CD4-positive, CD25-positive, alpha-beta regulatory T cell (primary cell): ENCODE measurements at regions not wholly inside any gene's neighbourhood (a gene's known extent, or its start where the extent isn't known, plus 50 kb on each side); places are given as distances from the start of the nearest gene placed in this dataset.
A peak's percentile ranks its signal among the peaks of the same experiment; 100 is the strongest.

Source experiments
- ATAC-seq, 2 donors: fragments of 150-1000 bp; cut with Tn5 transposase; one replicate each; pipeline ENCODE4 v1.10.0; 2021; ENCODE audit warnings: low read depth in 2 of 2, moderate number of reproducible peaks in 2 of 2, moderate library complexity in 1 of 2
- DNase-seq, 3 donors: peaks; one replicate each; pipeline versions ENCODE4 v3.0.0 to v3.0.0-alpha.2; 2012 to 2022; ENCODE audit warnings: mixed read lengths in 1 of 3
- H3K27ac ChIP-seq: one replicate; pipeline ENCODE4 v1.7.0; 2013; ENCODE audit warnings: mild to moderate bottlenecking, low read length; ENCODE audit not compliant: insufficient read depth, poor library complexity, severe bottlenecking
- H3K27me3 ChIP-seq: one replicate; pipeline ENCODE4 v1.7.0; 2013; ENCODE audit warnings: low read length; ENCODE audit not compliant: control insufficient read depth, insufficient read depth
- H3K36me3 ChIP-seq: one replicate; pipeline ENCODE4 v1.7.0; 2013; ENCODE audit warnings: mild to moderate bottlenecking, low read length, moderate library complexity; ENCODE audit not compliant: control insufficient read depth, insufficient read depth
- H3K4me1 ChIP-seq: 2 replicates; pipeline ENCODE4 v1.7.0; 2013; ENCODE audit warnings: mild to moderate bottlenecking, low read length; ENCODE audit not compliant: insufficient read depth, control insufficient read depth, poor library complexity, severe bottlenecking
- H3K4me3 ChIP-seq: one replicate; pipeline ENCODE4 v1.7.0; 2013; ENCODE audit warnings: low read depth, mild to moderate bottlenecking, low read length, moderate library complexity
- H3K9me3 ChIP-seq, 2 experiments: 1 replicate in 1 of 2; 2 replicates in 1 of 2; pipeline ENCODE4 v1.7.0; 2013; ENCODE audit warnings: low read length in 2 of 2, mild to moderate bottlenecking in 1 of 2, moderate library complexity in 1 of 2; ENCODE audit not compliant: control insufficient read depth in 2 of 2
- H3K27ac Mint-ChIP-seq, 3 donors: one replicate each; pipeline ENCODE4 v1.8.0; 2020 to 2022; ENCODE audit warnings: mild to moderate bottlenecking in 3 of 3, mixed read lengths in 3 of 3, moderate library complexity in 2 of 3
- H3K27me3 Mint-ChIP-seq: one replicate; pipeline ENCODE4 v1.8.0; 2022; ENCODE audit warnings: mild to moderate bottlenecking, mixed read lengths
- H3K36me3 Mint-ChIP-seq: one replicate; pipeline ENCODE4 v1.8.0; 2020; ENCODE audit warnings: mixed read lengths
- H3K4me1 Mint-ChIP-seq, 4 donors: one replicate each; pipeline ENCODE4 v1.8.0; 2020 to 2022; ENCODE audit warnings: mixed read lengths in 4 of 4, mild to moderate bottlenecking in 1 of 4
- H3K4me3 Mint-ChIP-seq, 4 donors: one replicate each; pipeline ENCODE4 v1.8.0; 2020 to 2022; ENCODE audit warnings: mild to moderate bottlenecking in 4 of 4, mixed read lengths in 4 of 4, moderate library complexity in 3 of 4
- H3K9me3 Mint-ChIP-seq, 7 donors: one replicate each; pipeline ENCODE4 v1.8.0; 2020 to 2022; ENCODE audit warnings: mixed read lengths in 7 of 7, mild to moderate bottlenecking in 3 of 7, moderate library complexity in 2 of 7

DNA sequence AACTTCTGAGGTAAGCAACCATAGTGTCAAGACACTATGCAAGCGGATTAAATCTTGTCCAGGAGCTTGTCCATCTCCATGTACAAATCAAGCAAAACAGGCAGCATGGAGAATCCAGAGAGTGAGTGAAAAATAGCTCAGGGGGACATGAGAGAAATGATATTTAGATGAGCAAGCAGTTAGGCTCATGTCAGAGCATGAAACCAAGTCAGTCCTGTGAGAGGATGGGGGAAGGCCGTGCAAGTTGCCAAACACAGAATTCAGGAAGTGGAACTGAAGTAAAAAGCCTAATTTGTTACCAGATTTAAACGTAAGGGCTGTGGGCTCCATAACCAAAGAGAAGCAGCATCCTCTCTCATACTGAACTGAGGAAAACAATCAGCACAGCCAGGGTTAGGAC is 995.9 kb downstream of the MCTP2 start:
- Histone ChIP-seq H3K4me1 (no peaks in the 10 kb centered on the region), H3K27me3 (no peaks in the 10 kb centered on the region), H3K36me3 (no peaks in the 10 kb centered on the region), H3K9me3 (peaks cover 3 to 11% of the 10 kb centered on the region in 2 experiments), H3K27ac (no peak overlapping the region), H3K4me3 (no peak overlapping the region)
- no peaks in the 10 kb centered on the region for H3K36me3 Mint-ChIP-seq
- no peak overlapping the region for H3K27ac Mint-ChIP-seq
- ATAC-seq (no peak), DNase-seq (no peak)
- H3K27me3 Mint-ChIP-seq: no peaks in the 10 kb centered on the region
- peaks cover 1 to 27% (median 6%) of the 10 kb centered on the region in 7 donors for H3K9me3 Mint-ChIP-seq
- H3K4me3 Mint-ChIP-seq: no peak overlapping the region
- H3K4me1 Mint-ChIP-seq: no peaks in the 10 kb centered on the region

DNA sequence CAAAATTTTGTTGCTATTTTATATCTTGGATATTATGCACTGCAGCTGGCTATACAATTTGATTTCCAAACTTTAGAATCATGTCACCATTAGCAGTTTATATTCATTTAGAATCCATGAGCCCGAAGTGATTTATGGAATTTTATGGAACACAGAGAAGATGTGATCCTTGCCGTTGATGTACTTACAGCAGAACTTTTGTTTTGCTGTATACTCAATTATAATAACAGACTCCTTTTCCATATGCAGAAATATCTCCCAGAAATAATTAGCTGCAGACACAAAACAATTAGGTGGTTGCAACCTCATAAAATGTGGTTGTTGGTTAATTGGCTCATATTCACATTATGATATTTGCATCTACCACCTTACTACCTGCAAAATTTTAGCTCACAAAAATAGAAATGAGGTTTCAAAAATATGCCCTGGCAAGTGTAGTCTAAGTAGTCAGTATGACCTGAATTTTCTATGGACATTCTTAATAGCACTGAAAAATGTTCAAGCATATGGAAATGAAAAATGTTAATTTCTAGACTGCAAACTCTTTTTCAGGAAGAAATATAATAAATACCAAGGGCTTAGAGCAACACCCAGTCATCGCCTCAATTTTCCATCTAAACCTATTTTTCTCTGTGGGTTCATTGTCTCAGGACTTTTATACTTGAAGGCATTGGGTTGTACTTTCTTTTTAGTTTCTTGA is 997.6 kb downstream of the MCTP2 start:
- Mint-ChIP-seq H3K9me3 (peaks cover 1 to 18% (median 5%) of the 10 kb centered on the region in 7 donors), H3K4me3 (no peak overlapping the region), H3K4me1 (no peaks in the 10 kb centered on the region), H3K27ac (no peak overlapping the region), H3K36me3 (no peaks in the 10 kb centered on the region), H3K27me3 (no peaks in the 10 kb centered on the region)
- no peak overlapping the region for H3K27ac ChIP-seq
- H3K9me3 ChIP-seq: peaks cover 0 to 5% of the 10 kb centered on the region in 2 experiments
- DNase-seq: no peak
- H3K27me3 ChIP-seq: no peaks in the 10 kb centered on the region
- ATAC-seq: no peak
- H3K4me3 ChIP-seq: no peak overlapping the region
- no peaks in the 10 kb centered on the region for H3K36me3 ChIP-seq
- no peaks in the 10 kb centered on the region for H3K4me1 ChIP-seq

DNA sequence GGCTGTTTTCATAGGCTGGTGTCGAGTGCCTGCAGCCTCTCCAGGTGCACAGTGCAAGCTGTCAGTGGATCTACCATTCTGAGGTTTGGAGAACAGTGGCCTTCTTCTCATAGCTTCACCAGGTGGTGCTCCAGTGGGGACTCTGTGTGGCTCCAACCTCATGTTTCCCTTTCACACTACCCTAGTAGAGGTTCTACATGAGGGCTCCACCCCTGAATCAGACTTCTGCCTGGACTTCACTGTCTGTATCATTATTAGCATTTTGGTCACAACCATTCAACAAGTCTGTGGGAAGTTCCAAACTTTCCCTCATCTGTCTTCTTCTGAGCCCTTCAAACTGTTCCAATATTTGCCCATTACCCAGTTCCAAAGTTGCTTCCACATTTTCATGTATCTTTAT is 1003.7 kb downstream of the MCTP2 start:
- no peaks in the 10 kb centered on the region for H3K36me3 ChIP-seq
- Mint-ChIP-seq H3K36me3 (no peaks in the 10 kb centered on the region), H3K27ac (no peak overlapping the region), H3K4me3 (no peak overlapping the region), H3K4me1 (no peaks in the 10 kb centered on the region), H3K9me3 (peaks cover 0 to 18% (median 8%) of the 10 kb centered on the region in 7 donors), H3K27me3 (no peaks in the 10 kb centered on the region)
- no peaks in the 10 kb centered on the region for H3K27me3 ChIP-seq
- no peaks in the 10 kb centered on the region for H3K4me1 ChIP-seq
- H3K4me3 ChIP-seq: no peak overlapping the region
- ATAC-seq: no peak
- peaks cover 0 to 5% of the 10 kb centered on the region in 2 experiments for H3K9me3 ChIP-seq
- no peak for DNase-seq
- H3K27ac ChIP-seq: no peak overlapping the region

DNA sequence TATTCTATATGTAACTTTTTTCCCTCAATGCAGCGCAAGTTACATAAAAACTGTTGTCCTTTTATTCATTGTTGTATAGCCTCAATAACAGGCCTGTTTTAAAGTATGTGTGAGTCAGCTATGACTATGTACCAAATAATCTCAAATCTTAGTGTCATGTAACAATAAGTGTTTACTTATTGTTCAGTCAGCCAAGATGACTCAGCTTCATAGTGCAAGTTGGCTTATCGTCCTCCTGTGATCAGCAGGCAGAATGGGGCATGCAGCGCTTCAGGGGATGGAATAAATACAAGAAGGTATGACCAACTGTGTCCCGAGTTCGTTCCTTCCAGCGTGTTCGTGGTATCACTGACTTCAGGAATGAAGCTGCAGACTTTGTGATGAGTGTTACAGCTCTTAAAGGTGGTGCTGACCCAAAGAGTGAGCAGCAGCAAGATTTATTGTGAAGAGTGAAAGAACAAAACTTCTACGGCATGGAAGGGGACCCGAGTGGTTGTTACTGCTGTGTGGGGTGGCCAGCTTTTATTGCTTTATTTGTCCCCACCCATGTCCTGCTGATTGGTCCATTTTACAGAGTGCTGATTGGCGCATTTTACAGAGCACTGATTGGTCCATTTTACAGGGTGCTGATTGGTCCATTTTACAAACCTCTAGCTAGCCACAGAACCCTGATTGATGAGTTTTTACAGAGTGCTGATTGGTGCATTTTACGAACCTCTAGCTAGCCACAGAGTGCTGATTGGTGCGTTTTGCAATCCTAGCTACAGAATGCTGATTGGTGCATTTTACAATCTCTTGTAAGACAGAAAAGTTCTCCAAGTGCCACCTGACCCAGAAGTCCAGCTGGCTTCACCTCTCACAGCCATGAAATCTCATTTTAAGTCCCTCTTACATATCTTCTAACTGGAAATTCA is 1016.0 kb downstream of the MCTP2 start:
- Histone ChIP-seq H3K27ac (no peak overlapping the region), H3K27me3 (no peaks in the 10 kb centered on the region), H3K4me1 (no peaks in the 10 kb centered on the region), H3K36me3 (no peaks in the 10 kb centered on the region), H3K4me3 (no peak overlapping the region), H3K9me3 (no peaks in the 10 kb centered on the region)
- Mint-ChIP-seq H3K9me3 (peaks cover 0 to 9% (median under 1%) of the 10 kb centered on the region in 7 donors), H3K4me1 (no peaks in the 10 kb centered on the region), H3K4me3 (no peak overlapping the region), H3K36me3 (no peaks in the 10 kb centered on the region), H3K27me3 (no peaks in the 10 kb centered on the region), H3K27ac (peak overlapping the region in 1 of 3 donors; percentile 43)
- DNase-seq (no peak), ATAC-seq (no peak)

DNA sequence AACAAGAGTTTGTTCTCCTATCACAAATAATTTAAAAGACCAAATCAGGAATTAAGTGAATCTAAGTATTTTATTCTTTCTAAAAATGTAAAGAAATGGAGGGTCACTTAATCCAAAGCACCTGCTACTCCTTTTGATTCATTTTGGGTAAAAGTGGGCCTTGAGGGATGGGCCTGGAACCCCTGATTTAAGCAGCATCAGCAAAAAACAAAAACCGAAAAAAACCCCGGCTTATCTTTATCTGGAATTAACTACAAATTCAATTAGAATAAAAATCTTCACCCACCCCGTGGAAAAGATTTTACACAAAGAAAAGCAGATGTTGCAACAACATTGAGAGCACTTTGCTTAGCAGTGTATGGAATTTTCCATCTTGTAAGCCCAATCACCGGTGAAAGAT is 1018.2 kb downstream of the MCTP2 start:
- DNase-seq (no peak), ATAC-seq (no peak)
- H3K9me3 ChIP-seq: no peaks in the 10 kb centered on the region
- Mint-ChIP-seq H3K9me3 (peaks cover 0 to 8% (median 0%) of the 10 kb centered on the region in 7 donors), H3K4me1 (no peaks in the 10 kb centered on the region), H3K4me3 (no peak overlapping the region), H3K36me3 (no peaks in the 10 kb centered on the region), H3K27ac (no peak overlapping the region), H3K27me3 (no peaks in the 10 kb centered on the region)
- no peaks in the 10 kb centered on the region for H3K36me3 ChIP-seq
- no peaks in the 10 kb centered on the region for H3K27me3 ChIP-seq
- H3K4me1 ChIP-seq: no peaks in the 10 kb centered on the region
- no peak overlapping the region for H3K4me3 ChIP-seq
- H3K27ac ChIP-seq: no peak overlapping the region

DNA sequence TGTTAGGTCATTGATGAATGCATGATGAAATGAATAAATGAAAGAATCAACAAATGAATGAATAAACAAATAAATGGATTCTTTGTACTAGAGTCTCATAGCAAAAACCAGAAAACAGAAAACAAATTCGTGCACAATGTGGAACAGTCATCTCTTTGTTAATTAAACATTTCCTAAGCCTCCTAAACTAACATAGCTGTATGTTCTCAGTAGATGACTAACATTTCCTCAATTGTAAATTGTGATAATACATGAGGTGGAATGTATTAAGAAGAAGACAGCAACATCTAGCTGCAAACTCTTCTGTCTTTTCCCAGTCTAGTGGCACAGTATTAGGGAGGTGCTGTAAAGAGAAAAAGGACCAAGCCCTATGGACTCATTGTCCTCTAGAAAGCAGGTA is 1021.0 kb downstream of the MCTP2 start:
- Histone ChIP-seq H3K4me1 (no peaks in the 10 kb centered on the region), H3K27me3 (no peaks in the 10 kb centered on the region), H3K9me3 (no peaks in the 10 kb centered on the region), H3K27ac (no peak overlapping the region), H3K4me3 (no peak overlapping the region), H3K36me3 (no peaks in the 10 kb centered on the region)
- H3K36me3 Mint-ChIP-seq: no peaks in the 10 kb centered on the region
- DNase-seq (no peak), ATAC-seq (no peak)
- no peak overlapping the region for H3K27ac Mint-ChIP-seq
- H3K4me3 Mint-ChIP-seq: no peak overlapping the region
- no peaks in the 10 kb centered on the region for H3K27me3 Mint-ChIP-seq
- no peaks in the 10 kb centered on the region for H3K4me1 Mint-ChIP-seq
- H3K9me3 Mint-ChIP-seq: peaks cover 0 to 10% (median 0%) of the 10 kb centered on the region in 7 donors

DNA sequence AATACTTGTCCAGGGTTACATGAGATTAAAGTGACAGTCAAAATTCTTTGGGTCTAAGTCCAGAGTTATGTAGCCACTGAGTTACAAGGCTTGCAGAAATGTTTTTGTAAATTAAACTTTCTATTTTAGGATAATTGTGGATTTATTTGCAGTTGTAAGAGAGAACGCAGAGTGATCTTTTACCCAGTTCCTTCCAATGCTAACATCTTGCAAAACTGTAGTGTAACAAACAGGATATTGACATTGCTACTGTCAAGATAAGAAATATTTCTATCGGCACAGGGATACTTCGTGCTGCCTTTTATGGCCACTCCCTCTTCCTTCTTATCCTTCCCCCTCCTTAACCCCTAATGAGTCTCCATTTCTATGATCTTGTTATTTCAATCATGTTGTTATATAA is 1022.9 kb downstream of the MCTP2 start:
- H3K4me1 Mint-ChIP-seq: no peaks in the 10 kb centered on the region
- DNase-seq (no peak), ATAC-seq (no peak)
- no peaks in the 10 kb centered on the region for H3K4me1 ChIP-seq
- no peak overlapping the region for H3K27ac Mint-ChIP-seq
- H3K36me3 Mint-ChIP-seq: no peaks in the 10 kb centered on the region
- peaks cover 0 to 8% (median 0%) of the 10 kb centered on the region in 7 donors for H3K9me3 Mint-ChIP-seq
- H3K27me3 Mint-ChIP-seq: no peaks in the 10 kb centered on the region
- H3K4me3 Mint-ChIP-seq: no peak overlapping the region
- H3K9me3 ChIP-seq: no peaks in the 10 kb centered on the region
- H3K4me3 ChIP-seq: no peak overlapping the region
- H3K27ac ChIP-seq: no peak overlapping the region
- H3K36me3 ChIP-seq: no peaks in the 10 kb centered on the region
- H3K27me3 ChIP-seq: no peaks in the 10 kb centered on the region
